HepG2 (cell line): ENCODE measurements at regions not wholly inside any gene's neighbourhood (a gene's known extent, or its start where the extent isn't known, plus 50 kb on each side); places are given as distances from the start of the nearest gene placed in this dataset.
"Not testable (repeated sequence)": the region's sequence is repeated elsewhere in the genome, so short reads cannot be mapped to it uniquely, and the experiment has no call there.

ENCODE experiments used
- ATAC-seq: fragments of 200-7000 bp; cut with Tn5 transposase; 3 replicates; pipeline ENCODE4 v1.9.1; 2020; ENCODE audit warnings: mild to moderate bottlenecking, moderate library complexity
- BruUV-seq: library from RNA; stranded (reverse); fragments of 400-500 nt; replicated peaks from 2 replicates; lab custom pipeline; 2021; lab: Mats Ljungman, UMichigan
- CTCF ChIA-PET: fragments of 300-600 bp; formaldehyde crosslinking; extraction: SDS; loops from one replicate; lab custom pipeline; 2021; ENCODE audit warnings: low total read pairs, inconsistent platforms, low intra/inter-chr PET ratio; lab: Yijun Ruan, JAX
- POLR2A ChIA-PET: fragments of 350-600 bp; sonication (Branson Sonifier 250); formaldehyde crosslinking; loops from one replicate; lab custom pipeline; 2020; ENCODE audit warnings: antibody characterized with exemption, inconsistent platforms; lab: Yijun Ruan, JAX
- DNase-seq: peaks from one replicate; pipeline ENCODE4 v3.0.0-alpha.2; 2015; ENCODE audit warnings: low spot score
- FAIRE-seq: peaks from 3 replicates; lab custom pipeline; 2011; peaks lifted over from hg19 to GRCh38; lab: Jason Lieb, UNC
- H2AFZ ChIP-seq: one replicate; pipeline ENCODE4 v1.6.1; 2011; ENCODE audit warnings: low read length, inconsistent platforms
- H3K27ac ChIP-seq: fragments of 300-600 bp; 3 replicates; pipeline ENCODE4 v1.8.0; 2011; ENCODE audit warnings: mixed run types, mild to moderate bottlenecking, mixed read lengths, low read length, inconsistent platforms; ENCODE audit not compliant: insufficient read depth; ENCODE audit errors: extremely low read length
- H3K27me3 ChIP-seq, 2 experiments: fragments of 200-600 bp in 1 of 2; 2 replicates in 1 of 2; 3 replicates in 1 of 2; pipeline versions ENCODE4 v1.6.0 to v1.8.0; 2011; ENCODE audit warnings: low read length in 2 of 2, mild to moderate bottlenecking in 2 of 2, moderate library complexity in 2 of 2, inconsistent platforms in 1 of 2; ENCODE audit not compliant: insufficient read depth in 2 of 2, control insufficient read depth in 1 of 2
- H3K36me3 ChIP-seq, 2 experiments: fragments of 200-600 bp in 1 of 2; replicated peaks in 1 of 2; 2 replicates in 1 of 2; 3 replicates in 1 of 2; pipeline versions ENCODE4 v1.5.1 to v1.8.0; 2011; ENCODE audit warnings: low read length in 2 of 2, inconsistent platforms in 1 of 2; ENCODE audit not compliant: insufficient read depth in 2 of 2, control insufficient read depth in 1 of 2
- H3K4me1 ChIP-seq: 2 replicates; pipeline ENCODE4 v1.5.1; 2012; ENCODE audit warnings: low read length, inconsistent platforms; ENCODE audit not compliant: insufficient read depth
- H3K4me2 ChIP-seq: 2 replicates; pipeline ENCODE4 v1.6.0; 2011; ENCODE audit warnings: low read depth, low read length, inconsistent platforms
- H3K4me3 ChIP-seq, 3 experiments: fragments of 200-600 bp in 1 of 3; sonication (generic), shearing (Covaris generic) in 1 of 3; replicated peaks in 1 of 3; 2 replicates each; pipeline ENCODE4 v1.5.1; 2011 to 2016; ENCODE audit warnings: low read length in 3 of 3, inconsistent platforms in 2 of 3, low read depth in 2 of 3, mild to moderate bottlenecking in 2 of 3, control low read depth in 1 of 3, mixed read lengths in 1 of 3; ENCODE audit not compliant: insufficient read depth in 1 of 3
- H3K79me2 ChIP-seq: one replicate; pipeline ENCODE4 v1.6.1; 2011; ENCODE audit warnings: low read length, inconsistent platforms; ENCODE audit not compliant: insufficient read depth
- H3K9ac ChIP-seq: 2 replicates; pipeline ENCODE4 v1.6.0; 2011; ENCODE audit warnings: mild to moderate bottlenecking, low read depth, low read length, inconsistent platforms; ENCODE audit not compliant: insufficient read depth
- H3K9me3 ChIP-seq: 2 replicates; pipeline ENCODE4 v1.5.1; 2012; ENCODE audit warnings: mild to moderate bottlenecking, low read length
- H4K20me1 ChIP-seq: 2 replicates; pipeline ENCODE4 v1.6.0; 2011; ENCODE audit warnings: inconsistent platforms, mild to moderate bottlenecking, low read length, moderate library complexity; ENCODE audit not compliant: insufficient read depth
- ELF4 ChIP-seq: sonication (generic); formaldehyde crosslinking; IDR thresholded peaks from 2 replicates; pipeline ENCODE4 v1.5.0; 2020; ENCODE audit warnings: missing genetic modification reagents, mild to moderate bottlenecking, moderate library complexity, borderline replicate concordance
- FOXP1 ChIP-seq, 2 experiments: fragments of 450-650 bp in 1 of 2; IDR thresholded peaks; 2 replicates each; pipeline ENCODE4 v1.6.1; 2017 to 2018; ENCODE audit warnings: antibody characterized with exemption in 1 of 2
- GFI1 ChIP-seq: sonication (generic); formaldehyde crosslinking; IDR thresholded peaks from 2 replicates; pipeline ENCODE4 v1.5.0; 2020; ENCODE audit warnings: missing genetic modification reagents, mild to moderate bottlenecking, borderline replicate concordance
- HINFP ChIP-seq: sonication (generic); formaldehyde crosslinking; IDR thresholded peaks from 2 replicates; pipeline ENCODE4 v1.4.0; 2020; ENCODE audit warnings: low read depth, mild to moderate bottlenecking, missing genetic modification reagents
- HOXA7 ChIP-seq: sonication (generic); formaldehyde crosslinking; IDR thresholded peaks from 2 replicates; pipeline ENCODE4 v1.8.1; 2022; ENCODE audit warnings: mild to moderate bottlenecking, missing genetic modification reagents, moderate library complexity
- MNT ChIP-seq: fragments of 450-650 bp; IDR thresholded peaks from 2 replicates; pipeline ENCODE4 v1.6.1; 2016
- REPIN1 ChIP-seq: sonication (generic); formaldehyde crosslinking; IDR thresholded peaks from 2 replicates; pipeline ENCODE4 v1.8.0; 2022; ENCODE audit warnings: missing genetic modification reagents, low read depth, mild to moderate bottlenecking, borderline replicate concordance
- SALL1 ChIP-seq: sonication (generic); formaldehyde crosslinking; IDR thresholded peaks from 2 replicates; pipeline ENCODE4 v1.8.0; 2022; ENCODE audit warnings: mild to moderate bottlenecking, missing genetic modification reagents
- ZBTB46 ChIP-seq: sonication (generic); formaldehyde crosslinking; IDR thresholded peaks from 2 replicates; pipeline ENCODE4 v1.4.0; 2020; ENCODE audit warnings: mild to moderate bottlenecking, missing genetic modification reagents, borderline replicate concordance
- ZNF224 ChIP-seq: sonication (generic); formaldehyde crosslinking; IDR thresholded peaks from 2 replicates; pipeline ENCODE4 v1.5.0; 2020; ENCODE audit warnings: mild to moderate bottlenecking, missing genetic modification reagents
- ZNF329 ChIP-seq: sonication (generic); formaldehyde crosslinking; IDR thresholded peaks from 2 replicates; pipeline ENCODE4 v1.9.0; 2021; ENCODE audit warnings: low read depth, mild to moderate bottlenecking, missing genetic modification reagents
- ZNF740 ChIP-seq: sonication (generic); formaldehyde crosslinking; IDR thresholded peaks from 2 replicates; pipeline ENCODE4 v1.4.0; 2020; ENCODE audit warnings: missing genetic modification reagents
- ZNF749 ChIP-seq: sonication (generic); formaldehyde crosslinking; IDR thresholded peaks from 2 replicates; pipeline ENCODE4 v1.8.0; 2022; ENCODE audit warnings: mild to moderate bottlenecking, missing genetic modification reagents, moderate library complexity, borderline replicate concordance
- WGBS: methylation state at CpG from one replicate; pipeline ENCODE4 v1.1.6; 2017; ENCODE audit warnings: low lambda C conversion rate; 5-methylcytosine and 5-hydroxymethylcytosine counted together
- in situ Hi-C: cut with HindIII; loops from 2 replicates; pipeline ENCODE4 v1.10.0; 2017; ENCODE audit warnings: low pct_unique_long_range_greater_than_20kb; ENCODE audit not compliant: extremely low pct_ligation_motif_present
- intact Hi-C: fragments of 100-400 bp; cut with micrococcal nuclease; formaldehyde crosslinking; loops from one replicate; pipeline ENCODE4 v1.10.0; 2022; ENCODE audit not compliant: unreplicated experiment

- H3K9me3 ChIP-seq, H3K4me3 ChIP-seq, H4K20me1 ChIP-seq, H3K79me2 ChIP-seq, in situ Hi-C loops, H3K27ac ChIP-seq, H3K4me1 ChIP-seq, POLR2A ChIA-PET, H3K36me3 ChIP-seq, H3K9ac ChIP-seq, H3K27me3 ChIP-seq, H3K4me2 ChIP-seq, DNase-seq, FAIRE-seq, H2AFZ ChIP-seq, CTCF ChIA-PET, ATAC-seq, BruUV-seq, intact Hi-C loops: not testable (repeated sequence)
- WGBS, result no CpG with 5 or more reads among the region's 18 CpGs
Observed at GRCh38 chr9:106501210-106501609, 361.8 kb upstream of the ZNF462 start.

GRCh38 chr9:106502930-106503329 lies 360.0 kb upstream of the ZNF462 start:
- BruUV-seq, result no TSS peak
- in situ Hi-C loops (no loop called here), intact Hi-C loops (no loop called here)
- ATAC-seq (no peak), FAIRE-seq (no peak), DNase-seq (no peak)
- H3K79me2 ChIP-seq, result no peaks in the 10 kb centered on the region
- no peak overlapping the region for H3K27ac ChIP-seq
- WGBS, result 0% methylated on average over 3 of the region's 3 CpGs
- no peaks in the 10 kb centered on the region for H3K36me3 ChIP-seq
- ChIA-PET POLR2A (no interaction called here), CTCF (no interaction called here)
- H3K9ac ChIP-seq, result no peak overlapping the region
- TF ChIP-seq ZBTB46 (CRISPR knock-in tag) (no peak), GFI1 (CRISPR knock-in tag) (no peak), SALL1 (no peak), REPIN1 (no peak), ELF4 (CRISPR knock-in tag) (no peak), ZNF329 (CRISPR knock-in tag) (no peak), MNT (no peak), ZNF740 (CRISPR knock-in tag) (no peak), ZNF224 (CRISPR knock-in tag) (no peak), ZNF749 (no peak), HINFP (CRISPR knock-in tag) (no peak), FOXP1 (IDR thresholded peaks at IDR 0.05) (no peak), FOXP1 (CRISPR knock-in tag; IDR thresholded peaks at IDR 0.05) (no peak), HOXA7 (CRISPR knock-in tag) (no peak)
- no peak overlapping the region for H2AFZ ChIP-seq
- no peaks in the 10 kb centered on the region for H4K20me1 ChIP-seq
- no peak overlapping the region for H3K4me3 ChIP-seq
- no peak overlapping the region for H3K4me2 ChIP-seq
- no peaks in the 10 kb centered on the region for H3K4me1 ChIP-seq
- H3K27me3 ChIP-seq, result no peaks in the 10 kb centered on the region
- H3K9me3 ChIP-seq, result no peaks in the 10 kb centered on the region
